IMR-90 (cell line): ENCODE measurements at regions not wholly inside any gene's neighbourhood (a gene's known extent, or its start where the extent isn't known, plus 50 kb on each side); places are given as distances from the start of the nearest gene placed in this dataset.
A peak's percentile ranks its signal among the peaks of the same experiment; 100 is the strongest.

Experiments
- ATAC-seq: fragments of 200-7000 bp; cut with Tn5 transposase; 2 replicates; pipeline ENCODE4 v1.9.1; 2020; ENCODE audit warnings: low read depth, mild to moderate bottlenecking, moderate library complexity
- BruUV-seq: library from RNA; stranded (reverse); fragments of 400-500 nt; replicated peaks from 2 replicates; lab custom pipeline; 2021; lab: Mats Ljungman, UMichigan
- CTCF ChIA-PET: fragments of 300-600 bp; formaldehyde crosslinking; extraction: SDS; loops from one replicate; lab custom pipeline; 2021; ENCODE audit warnings: antibody characterized with exemption; lab: Yijun Ruan, JAX
- POLR2A ChIA-PET: fragments of 300-600 bp; sonication (Branson Sonifier 250); formaldehyde crosslinking; loops from one replicate; lab custom pipeline; 2022; ENCODE audit warnings: antibody characterized with exemption; ENCODE audit not compliant: unreplicated experiment; lab: Charles Lee
- DNase-seq: peaks from one replicate; pipeline ENCODE4 v3.0.0; 2013
- H2AFZ ChIP-seq: replicated peaks from 2 replicates; pipeline ENCODE3; 2013; ENCODE audit warnings: low read length, mild to moderate bottlenecking; ENCODE audit not compliant: poor library complexity
- H2AK5ac ChIP-seq: 2 replicates; pipeline ENCODE4 v1.6.1; 2013; ENCODE audit warnings: low read depth, low read length, inconsistent platforms
- H2AK9ac ChIP-seq: replicated peaks from 2 replicates; pipeline ENCODE3; 2013; ENCODE audit warnings: mild to moderate bottlenecking, low read depth, low read length, moderate library complexity; ENCODE audit not compliant: poor library complexity
- H2BK120ac ChIP-seq: 2 replicates; pipeline ENCODE4 v1.6.1; 2013; ENCODE audit warnings: low read depth, low read length, inconsistent platforms
- H2BK15ac ChIP-seq: 3 replicates; pipeline ENCODE4 v1.6.1; 2013; ENCODE audit warnings: low read depth, low read length, inconsistent platforms
- H2BK20ac ChIP-seq: 2 replicates; pipeline ENCODE4 v1.6.1; 2013; ENCODE audit warnings: low read depth, mild to moderate bottlenecking, inconsistent platforms, low read length, moderate library complexity
- H2BK5ac ChIP-seq: 2 replicates; pipeline ENCODE4 v1.6.1; 2013; ENCODE audit warnings: mild to moderate bottlenecking, low read depth, low read length, inconsistent platforms; ENCODE audit not compliant: poor library complexity, severe bottlenecking
- H3K14ac ChIP-seq: replicated peaks from 2 replicates; pipeline ENCODE4 v1.6.1; 2013; ENCODE audit warnings: low read depth, low read length, inconsistent platforms
- H3K18ac ChIP-seq: 2 replicates; pipeline ENCODE4 v1.6.1; 2013; ENCODE audit warnings: low read depth, low read length, control low read depth
- H3K23ac ChIP-seq: 2 replicates; pipeline ENCODE4 v1.6.1; 2013; ENCODE audit warnings: low read depth, low read length, inconsistent platforms
- H3K27ac ChIP-seq: 2 replicates; pipeline ENCODE4 v1.5.1; 2013; ENCODE audit warnings: mild to moderate bottlenecking, control low read depth, low read length; ENCODE audit not compliant: insufficient read depth
- H3K27me3 ChIP-seq: 2 replicates; pipeline ENCODE4 v1.6.1; 2013; ENCODE audit warnings: low read length; ENCODE audit not compliant: control insufficient read depth, insufficient read depth
- H3K36me3 ChIP-seq: 2 replicates; pipeline ENCODE4 v1.6.1; 2013; ENCODE audit warnings: low read length, mixed read lengths; ENCODE audit not compliant: control insufficient read depth, insufficient read depth
- H3K4ac ChIP-seq: 2 replicates; pipeline ENCODE4 v1.6.1; 2013; ENCODE audit warnings: low read depth, low read length, inconsistent platforms
- H3K4me1 ChIP-seq: 2 replicates; pipeline ENCODE4 v1.6.1; 2013; ENCODE audit warnings: low read length, mixed read lengths; ENCODE audit not compliant: control insufficient read depth, insufficient read depth
- H3K4me2 ChIP-seq: 2 replicates; pipeline ENCODE4 v1.6.1; 2013; ENCODE audit warnings: low read depth, mild to moderate bottlenecking, control low read depth, low read length, moderate library complexity
- H3K4me3 ChIP-seq: 2 replicates; pipeline ENCODE4 v1.5.1; 2013; ENCODE audit warnings: low read depth, mild to moderate bottlenecking, control low read depth, low read length, moderate library complexity; ENCODE audit not compliant: insufficient read depth
- H3K56ac ChIP-seq: 2 replicates; pipeline ENCODE4 v1.6.1; 2013; ENCODE audit warnings: low read length, inconsistent platforms; ENCODE audit not compliant: insufficient read depth; ENCODE audit errors: extremely low read depth
- H3K79me1 ChIP-seq, 2 experiments: 2 replicates each; pipeline ENCODE4 v1.6.1; 2013; ENCODE audit warnings: low read length in 2 of 2, inconsistent platforms in 1 of 2, low read depth in 1 of 2
- H3K9ac ChIP-seq: 2 replicates; pipeline ENCODE4 v1.6.1; 2013; ENCODE audit warnings: low read depth, low read length, control low read depth
- H3K9me1 ChIP-seq: 2 replicates; pipeline ENCODE4 v1.6.1; 2013; ENCODE audit warnings: low read length, inconsistent platforms; ENCODE audit not compliant: insufficient read depth
- H3K9me3 ChIP-seq: 2 replicates; pipeline ENCODE4 v1.6.1; 2013; ENCODE audit warnings: low read length; ENCODE audit not compliant: control insufficient read depth, insufficient read depth
- H4K20me1 ChIP-seq: 2 replicates; pipeline ENCODE4 v1.6.1; 2013; ENCODE audit warnings: low read length, inconsistent platforms; ENCODE audit not compliant: insufficient read depth
- H4K5ac ChIP-seq: 2 replicates; pipeline ENCODE4 v1.6.1; 2013; ENCODE audit warnings: mild to moderate bottlenecking, low read depth, low read length, control low read depth
- H4K8ac ChIP-seq, 2 experiments: 2 replicates each; pipeline ENCODE4 v1.6.1; 2013; ENCODE audit warnings: low read depth in 2 of 2, low read length in 2 of 2, control low read depth in 1 of 2, inconsistent platforms in 1 of 2
- H4K91ac ChIP-seq: 2 replicates; pipeline ENCODE4 v1.6.1; 2013; ENCODE audit warnings: low read depth, low read length, inconsistent platforms; ENCODE audit not compliant: insufficient read depth
- CEBPB ChIP-seq: IDR thresholded peaks from 2 replicates; pipeline ENCODE4 v1.6.1; 2012; ENCODE audit warnings: low read depth, low read length, improper control_type of control experiment
- CTCF ChIP-seq: conservative IDR thresholded peaks from 2 replicates; pipeline ENCODE4 v1.5.1; 2012; ENCODE audit warnings: mild to moderate bottlenecking, low read depth, low read length, improper control_type of control experiment
- MAFK ChIP-seq: IDR thresholded peaks from 2 replicates; pipeline ENCODE4 v1.6.1; 2012; ENCODE audit warnings: low read depth, low read length, improper control_type of control experiment
- MAZ ChIP-seq: IDR thresholded peaks from 2 replicates; pipeline ENCODE4 v1.6.1; 2012; ENCODE audit warnings: low read depth, mild to moderate bottlenecking, low read length, improper control_type of control experiment, moderate library complexity, borderline replicate concordance
- POLR2A ChIP-seq: IDR thresholded peaks from 2 replicates; pipeline ENCODE4 v1.6.1; 2012; ENCODE audit warnings: mild to moderate bottlenecking, low read depth, low read length
- RCOR1 ChIP-seq: IDR thresholded peaks from 2 replicates; pipeline ENCODE4 v1.6.1; 2012; ENCODE audit warnings: mild to moderate bottlenecking, low read length, improper control_type of control experiment; ENCODE audit not compliant: insufficient replicate concordance
- RFX5 ChIP-seq: IDR thresholded peaks from 2 replicates; pipeline ENCODE4 v1.8.0; 2012; ENCODE audit warnings: low read depth, mild to moderate bottlenecking, low read length, moderate library complexity
- SMC3 ChIP-seq: fragments of 150-350 bp; IDR thresholded peaks from 2 replicates; pipeline ENCODE4 v1.6.1; 2016; ENCODE audit warnings: low read depth, mild to moderate bottlenecking, antibody characterized with exemption, low read length, moderate library complexity
- dilution Hi-C: fragments of 300-500 bp; cut with HindIII; formaldehyde crosslinking; loops from one replicate; pipeline ENCODE4 v1.14.3; 2018; ENCODE audit warnings: low sequenced_read_pairs; ENCODE audit not compliant: unreplicated experiment
- in situ Hi-C: fragments of 300-500 bp; cut with MboI; formaldehyde crosslinking; loops from 3 replicates; pipeline ENCODE4 v1.14.3; 2019; ENCODE audit warnings: low sequenced_read_pairs, inconsistent platforms, mixed read lengths
- intact Hi-C: fragments of 100-400 bp; cut with micrococcal nuclease; formaldehyde crosslinking; loops from 2 replicates; pipeline ENCODE4 v1.10.0; 2022

- Histone ChIP-seq H4K5ac (no peak overlapping the region), H3K27me3 (no peaks in the 10 kb centered on the region), H3K14ac (no peak overlapping the region), H4K20me1 (no peaks in the 10 kb centered on the region), H3K9me1 (no peaks in the 10 kb centered on the region), H3K9ac (no peak overlapping the region), H3K56ac (no peak overlapping the region), H3K4me1 (no peaks in the 10 kb centered on the region; the same call in 1 of the 2 replicates), H3K27ac (no peak overlapping the region), H3K18ac (no peak overlapping the region), H3K79me1 (no peaks in the 10 kb centered on the region), H2BK20ac (no peak overlapping the region), H2BK120ac (no peak overlapping the region), H4K8ac (no peak overlapping the region), H3K4ac (no peak overlapping the region), H4K91ac (no peak overlapping the region), H2BK5ac (no peak overlapping the region), H2AK5ac (no peak overlapping the region), H3K23ac (no peak overlapping the region), H2AFZ (no peak overlapping the region), H3K9me3 (peaks cover 3% of the 10 kb centered on the region; the same call in 1 of the 2 replicates), H2AK9ac (no peak overlapping the region), H2BK15ac (0 out of 3 replicates have a peak overlapping the region, but pooled peaks have one; percentile 28), H3K4me3 (no peak overlapping the region), H3K36me3 (no peaks in the 10 kb centered on the region), H3K4me2 (no peak overlapping the region)
- dilution Hi-C loops: no loop called here
- in situ Hi-C loops: no loop called here
- ATAC-seq (no peak), DNase-seq (no peak)
- intact Hi-C loops: no loop called here
- ChIA-PET CTCF (interaction anchor here (1.1 to 2.0 kb wide), 3 partner anchors 9 to 678 kb away, joined by 4 to 5 read pairs (median 4); no protein-coding TSS in a partner anchor), POLR2A (no interaction called here)
- BruUV-seq: no TSS peak
- TF ChIP-seq RCOR1 (no peak), MAZ (no peak), RFX5 (no peak), POLR2A (no peak), SMC3 (no peak), CTCF (no peak), MAFK (no peak), CEBPB (no peak)
Measured at GRCh38 chr6:55954436-55954835, 79.0 kb upstream of the BMP5 start.
